Neural progenitor cell (in vitro differentiated cells): ENCODE measurements at regions not wholly inside any gene's neighbourhood (a gene's known extent, or its start where the extent isn't known, plus 50 kb on each side); places are given as distances from the start of the nearest gene placed in this dataset.

ENCODE experiments used
- DNase-seq: peaks from one replicate; pipeline ENCODE4 v3.0.0-alpha.2; 2016; ENCODE audit warnings: low spot score
- H2AFZ ChIP-seq: fragments of 200-600 bp; sonication (generic); replicated peaks from 2 replicates; pipeline ENCODE4 v1.6.1; 2016; ENCODE audit warnings: antibody characterized with exemption
- H3F3A ChIP-seq: fragments of 200-600 bp; sonication (generic); 2 replicates; pipeline ENCODE4 v1.6.1; 2016; ENCODE audit warnings: antibody characterized with exemption, low read depth
- H3K27ac ChIP-seq: fragments of 200-600 bp; sonication (generic); 2 replicates; pipeline ENCODE4 v1.5.1; 2016; ENCODE audit warnings: mild to moderate bottlenecking
- H3K27me3 ChIP-seq: fragments of 200-600 bp; sonication (generic); 2 replicates; pipeline ENCODE4 v1.6.1; 2016; ENCODE audit warnings: mild to moderate bottlenecking, moderate library complexity
- H3K36me3 ChIP-seq: fragments of 200-600 bp; sonication (generic); 2 replicates; pipeline ENCODE4 v1.5.1; 2016
- H3K4me1 ChIP-seq: fragments of 200-600 bp; sonication (generic); 2 replicates; pipeline ENCODE4 v1.6.1; 2016; ENCODE audit warnings: mixed run types
- H3K4me2 ChIP-seq: fragments of 200-600 bp; sonication (generic); 2 replicates; pipeline ENCODE4 v1.6.1; 2016
- H3K4me3 ChIP-seq: fragments of 200-600 bp; sonication (generic); 2 replicates; pipeline ENCODE4 v1.5.1; 2016
- H3K79me2 ChIP-seq: fragments of 200-600 bp; sonication (generic); 2 replicates; pipeline ENCODE4 v1.6.1; 2016; ENCODE audit warnings: low read depth
- H3K9ac ChIP-seq: fragments of 200-600 bp; sonication (generic); 2 replicates; pipeline ENCODE4 v1.6.1; 2016
- H3K9me3 ChIP-seq: fragments of 200-600 bp; sonication (generic); 2 replicates; pipeline ENCODE4 v1.5.1; 2016; ENCODE audit warnings: low read depth
- H4K20me1 ChIP-seq: fragments of 200-600 bp; sonication (generic); 2 replicates; pipeline ENCODE4 v1.6.1; 2016; ENCODE audit warnings: low read depth
- H3K27ac Mint-ChIP-seq: 3 replicates; pipeline ENCODE4 v1.8.0; 2021; ENCODE audit warnings: mixed read lengths
- H3K27me3 Mint-ChIP-seq: 2 replicates; pipeline ENCODE4 v1.8.0; 2022; ENCODE audit warnings: low read depth, mild to moderate bottlenecking, inconsistent platforms, moderate library complexity, mixed read lengths; ENCODE audit not compliant: insufficient read depth
- H3K36me3 Mint-ChIP-seq: 3 replicates; pipeline ENCODE4 v1.8.0; 2021; ENCODE audit warnings: mixed read lengths
- H3K4me1 Mint-ChIP-seq: 3 replicates; pipeline ENCODE4 v1.8.0; 2021; ENCODE audit warnings: mixed read lengths
- H3K4me3 Mint-ChIP-seq: 3 replicates; pipeline ENCODE4 v1.8.0; 2021; ENCODE audit warnings: mild to moderate bottlenecking, moderate library complexity, mixed read lengths
- H3K9me3 Mint-ChIP-seq: 3 replicates; pipeline ENCODE4 v1.8.0; 2020; ENCODE audit warnings: mixed read lengths
- CTCF ChIP-seq: fragments of 200-600 bp; sonication (generic); IDR thresholded peaks from 2 replicates; pipeline ENCODE4 v1.5.1; 2017; ENCODE audit warnings: antibody characterized with exemption, mild to moderate bottlenecking
- EZH2 ChIP-seq: fragments of 200-600 bp; sonication (generic); IDR thresholded peaks from 2 replicates; pipeline ENCODE4 v1.6.1; 2017; ENCODE audit warnings: antibody characterized with exemption, mild to moderate bottlenecking, moderate library complexity
- EZH2phosphoT487 ChIP-seq: fragments of 200-600 bp; sonication (generic); IDR thresholded peaks from 2 replicates; pipeline ENCODE4 v1.6.1; 2017; ENCODE audit warnings: antibody characterized with exemption

GRCh38 chr2:80987466-80987865, 682.9 kb upstream of the LRRTM1 start:
- Histone ChIP-seq H3F3A (no peaks in the 10 kb centered on the region), H3K27me3 (no peaks in the 10 kb centered on the region), H3K4me1 (no peaks in the 10 kb centered on the region), H4K20me1 (no peaks in the 10 kb centered on the region), H3K9ac (no peak overlapping the region), H3K27ac (no peak overlapping the region), H3K9me3 (no peaks in the 10 kb centered on the region), H3K36me3 (no peaks in the 10 kb centered on the region), H3K4me2 (no peak overlapping the region), H3K4me3 (no peak overlapping the region), H2AFZ (no peak overlapping the region), H3K79me2 (no peaks in the 10 kb centered on the region)
- no peaks in the 10 kb centered on the region for H3K4me1 Mint-ChIP-seq
- H3K9me3 Mint-ChIP-seq, result peaks cover 12% of the 10 kb centered on the region
- no peak for TF ChIP-seq CTCF
- TF ChIP-seq EZH2phosphoT487, result no peak
- TF ChIP-seq EZH2, result no peak
- H3K36me3 Mint-ChIP-seq, result no peaks in the 10 kb centered on the region
- no peak overlapping the region for H3K27ac Mint-ChIP-seq
- H3K4me3 Mint-ChIP-seq, result no peak overlapping the region
- H3K27me3 Mint-ChIP-seq, result no peaks in the 10 kb centered on the region
- no peak for DNase-seq

- TF ChIP-seq EZH2phosphoT487, result no peak
- no peak for TF ChIP-seq CTCF
- TF ChIP-seq EZH2, result no peak
- H3K27me3 ChIP-seq, result no peaks in the 10 kb centered on the region
- Mint-ChIP-seq H3K36me3 (no peaks in the 10 kb centered on the region), H3K9me3 (peaks cover 2% of the 10 kb centered on the region), H3K4me1 (no peaks in the 10 kb centered on the region), H3K27ac (no peak overlapping the region), H3K4me3 (no peak overlapping the region), H3K27me3 (no peaks in the 10 kb centered on the region)
- no peaks in the 10 kb centered on the region for H3K4me1 ChIP-seq
- no peaks in the 10 kb centered on the region for H3F3A ChIP-seq
- H3K9me3 ChIP-seq, result no peaks in the 10 kb centered on the region
- no peak overlapping the region for H2AFZ ChIP-seq
- no peak overlapping the region for H3K4me3 ChIP-seq
- no peak overlapping the region for H3K4me2 ChIP-seq
- no peaks in the 10 kb centered on the region for H4K20me1 ChIP-seq
- no peak for DNase-seq
- H3K27ac ChIP-seq, result no peak overlapping the region
- H3K79me2 ChIP-seq, result no peaks in the 10 kb centered on the region
- H3K36me3 ChIP-seq, result no peaks in the 10 kb centered on the region
- no peak overlapping the region for H3K9ac ChIP-seq
Measured at GRCh38 chr2:80969900-80970299, 665.3 kb upstream of the LRRTM1 start.

- H3K9me3 Mint-ChIP-seq, result peaks cover 2% of the 10 kb centered on the region
- Histone ChIP-seq H3K4me3 (no peak overlapping the region), H3K9me3 (no peaks in the 10 kb centered on the region), H3K9ac (no peak overlapping the region), H3K4me1 (no peaks in the 10 kb centered on the region), H2AFZ (no peak overlapping the region), H3K79me2 (no peaks in the 10 kb centered on the region), H4K20me1 (no peaks in the 10 kb centered on the region), H3K27me3 (no peaks in the 10 kb centered on the region), H3F3A (no peaks in the 10 kb centered on the region), H3K36me3 (no peaks in the 10 kb centered on the region), H3K27ac (no peak overlapping the region), H3K4me2 (no peak overlapping the region)
- no peak overlapping the region for H3K4me3 Mint-ChIP-seq
- DNase-seq, result peak; percentile 5
- TF ChIP-seq CTCF, result peak; percentile 30
- TF ChIP-seq EZH2phosphoT487, result no peak
- H3K27me3 Mint-ChIP-seq, result no peaks in the 10 kb centered on the region
- no peaks in the 10 kb centered on the region for H3K4me1 Mint-ChIP-seq
- no peak overlapping the region for H3K27ac Mint-ChIP-seq
- no peaks in the 10 kb centered on the region for H3K36me3 Mint-ChIP-seq
Measured at GRCh38 chr2:80968450-80968849, 663.9 kb upstream of the LRRTM1 start.

GRCh38 chr2:80947601-80948130, 643.1 kb upstream of the LRRTM1 start:
- Histone ChIP-seq H3K36me3 (no peaks in the 10 kb centered on the region), H4K20me1 (no peaks in the 10 kb centered on the region), H3F3A (no peaks in the 10 kb centered on the region), H3K27ac (no peak overlapping the region), H3K9me3 (no peaks in the 10 kb centered on the region), H3K4me2 (no peak overlapping the region), H3K4me1 (no peaks in the 10 kb centered on the region), H3K9ac (no peak overlapping the region), H3K79me2 (no peaks in the 10 kb centered on the region), H3K27me3 (no peaks in the 10 kb centered on the region), H2AFZ (no peak overlapping the region), H3K4me3 (no peak overlapping the region)
- TF ChIP-seq CTCF (no peak), EZH2 (no peak), EZH2phosphoT487 (no peak)
- DNase-seq, result no peak
- Mint-ChIP-seq H3K9me3 (no peaks in the 10 kb centered on the region), H3K4me1 (no peaks in the 10 kb centered on the region), H3K27me3 (peaks cover 4% of the 10 kb centered on the region), H3K27ac (no peak overlapping the region), H3K4me3 (no peak overlapping the region), H3K36me3 (no peaks in the 10 kb centered on the region)
